Testis (tissue), 2 donors: ENCODE measurements at regions not wholly inside any gene's neighbourhood (a gene's known extent, or its start where the extent isn't known, plus 50 kb on each side); places are given as distances from the start of the nearest gene placed in this dataset.

ENCODE experiments used
- CTCF ChIP-seq, 3 experiments: fragments of 450-650 bp in 2 of 3; fragments of 200-600 bp in 1 of 3; sonication (generic) in 1 of 3; IDR thresholded peaks; one replicate each; pipeline ENCODE4 v1.5.1; 2016 to 2019; ENCODE audit warnings: antibody characterized with exemption in 3 of 3, mild to moderate bottlenecking in 2 of 3, moderate library complexity in 1 of 3
- POLR2A ChIP-seq: fragments of 450-650 bp; IDR thresholded peaks from one replicate; pipeline ENCODE4 v1.6.1; 2017; ENCODE audit warnings: antibody characterized with exemption, mild to moderate bottlenecking, moderate library complexity

- no peak for TF ChIP-seq CTCF (IDR thresholded peaks at IDR 0.05)
- TF ChIP-seq POLR2A: no peak
Measured at GRCh38 chr7:88545663-88546062, 213.8 kb upstream of the ZNF804B start.
